VCaP (cell line): ENCODE measurements at regions not wholly inside any gene's neighbourhood (a gene's known extent, or its start where the extent isn't known, plus 50 kb on each side); places are given as distances from the start of the nearest gene placed in this dataset.

ENCODE experiments used
- H3K27ac ChIP-seq: fragments of 450-650 bp; 2 replicates; pipeline ENCODE4 v1.5.1; 2017
- CTCF ChIP-seq: fragments of 450-650 bp; conservative IDR thresholded peaks from 2 replicates; pipeline ENCODE4 v1.5.1; 2017; ENCODE audit warnings: mild to moderate bottlenecking, moderate library complexity

- H3K27ac ChIP-seq: no peak overlapping the region
- TF ChIP-seq CTCF: no peak
Measured at GRCh38 chr16:6527646-6528045, 805.0 kb upstream of the RBFOX1 start.

- H3K27ac ChIP-seq: no peak overlapping the region
- TF ChIP-seq CTCF: no peak
Measured at GRCh38 chr16:6524501-6524900, 808.1 kb upstream of the RBFOX1 start.

- H3K27ac ChIP-seq: no peak overlapping the region
- TF ChIP-seq CTCF: no peak
Measured at GRCh38 chr16:6517020-6517720, 815.5 kb upstream of the RBFOX1 start.

- no peak overlapping the region for H3K27ac ChIP-seq
- TF ChIP-seq CTCF: no peak
Measured at GRCh38 chr16:6512512-6512911, 820.1 kb upstream of the RBFOX1 start.

- no peak overlapping the region for H3K27ac ChIP-seq
- TF ChIP-seq CTCF: no peak
Measured at GRCh38 chr16:6510261-6510660, 822.4 kb upstream of the RBFOX1 start.

GRCh38 chr16:6499413-6499812, 833.2 kb upstream of the RBFOX1 start:
- H3K27ac ChIP-seq: no peak overlapping the region
- no peak for TF ChIP-seq CTCF

- no peak for TF ChIP-seq CTCF
- no peak overlapping the region for H3K27ac ChIP-seq
Measured at GRCh38 chr16:6498858-6499257, 833.8 kb upstream of the RBFOX1 start.
